Gastroesophageal sphincter (tissue), 4 donors: ENCODE measurements at regions not wholly inside any gene's neighbourhood (a gene's known extent, or its start where the extent isn't known, plus 50 kb on each side); places are given as distances from the start of the nearest gene placed in this dataset.

Source experiments
- ATAC-seq: fragments of 150-250 bp; one replicate; pipeline ENCODE4 v1.9.1; 2016; ENCODE audit warnings: mild to moderate bottlenecking, moderate library complexity
- H3K27ac ChIP-seq, 4 donors: fragments of 200-600 bp; sonication (generic) in 3 of 4; 1 replicate in 3 of 4; 2 replicates in 1 of 4; pipeline ENCODE4 v1.5.1; 2016 to 2019
- H3K27me3 ChIP-seq: fragments of 200-600 bp; sonication (generic); one replicate; pipeline ENCODE4 v1.5.1; 2019
- H3K36me3 ChIP-seq, 2 donors: fragments of 200-600 bp; sonication (generic); one replicate each; pipeline ENCODE4 v1.5.1; 2019; ENCODE audit warnings: control low read depth in 1 of 2
- H3K4me1 ChIP-seq, 3 donors: fragments of 200-600 bp; sonication (generic); 1 replicate in 2 of 3; 2 replicates in 1 of 3; pipeline ENCODE4 v1.5.1; 2016 to 2019; ENCODE audit warnings: control low read depth in 2 of 3
- H3K4me3 ChIP-seq, 2 donors: fragments of 200-600 bp; sonication (generic); one replicate each; pipeline ENCODE4 v1.5.1; 2019; ENCODE audit warnings: mild to moderate bottlenecking in 1 of 2, moderate library complexity in 1 of 2
- H3K9me3 ChIP-seq, 3 donors: fragments of 200-600 bp; sonication (generic); one replicate each; pipeline ENCODE4 v1.5.1; 2017 to 2019; ENCODE audit warnings: control low read depth in 2 of 3
- EP300 ChIP-seq: sonication (generic); formaldehyde crosslinking; IDR thresholded peaks from one replicate; pipeline ENCODE4 v1.6.1; 2017; ENCODE audit warnings: antibody characterized with exemption, mild to moderate bottlenecking
- POLR2A ChIP-seq, 2 donors: fragments of 450-650 bp; IDR thresholded peaks; one replicate each; pipeline ENCODE4 v1.6.1; 2017; ENCODE audit warnings: antibody characterized with exemption in 2 of 2, mild to moderate bottlenecking in 2 of 2, moderate library complexity in 1 of 2
- POLR2AphosphoS5 ChIP-seq: sonication (generic); formaldehyde crosslinking; IDR thresholded peaks from one replicate; pipeline ENCODE4 v1.6.1; 2017; ENCODE audit warnings: antibody characterized with exemption
- WGBS, 2 donors: methylation state at CpG; one replicate each; pipeline ENCODE4 v1.1.5; 2018; ENCODE audit warnings: low coverage in 1 of 2; 5-methylcytosine and 5-hydroxymethylcytosine counted together
- TF ChIP-seq, protein P1 (sequence below), 4 experiments: fragments of 200-600 bp in 2 of 4; fragments of 450-650 bp in 2 of 4; sonication (generic) in 1 of 4; IDR thresholded peaks; one replicate each; pipeline ENCODE4 v1.5.1; 2017 to 2019; ENCODE audit warnings: antibody characterized with exemption in 4 of 4, mild to moderate bottlenecking in 2 of 4, moderate library complexity in 2 of 4

DNA sequence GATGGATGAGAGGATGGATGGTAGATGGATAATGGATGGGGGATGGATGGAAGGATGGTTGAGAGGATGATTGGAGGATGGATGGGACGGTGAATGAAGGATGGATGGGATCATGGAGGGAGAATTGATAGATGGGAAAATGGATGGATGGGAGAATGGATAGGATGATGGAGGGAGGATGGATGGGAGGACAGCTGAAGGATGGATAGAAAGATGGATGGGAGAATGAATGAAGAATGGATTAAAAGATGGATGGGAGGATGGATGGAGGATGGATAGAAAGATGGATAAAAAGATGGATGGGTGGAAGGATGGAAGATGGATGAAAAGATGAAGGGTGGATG lies 218.3 kb upstream of the IER5L start:
- Histone ChIP-seq H3K27me3 (no peaks in the 10 kb centered on the region), H3K4me1 (peaks cover 0 to 4% (median 0%) of the 10 kb centered on the region in 3 donors), H3K36me3 (no peaks in the 10 kb centered on the region), H3K27ac (no peak overlapping the region), H3K4me3 (no peak overlapping the region), H3K9me3 (no peaks in the 10 kb centered on the region)
- ATAC-seq: no peak
- 58% methylated on average over 1 of the region's 1 CpG for WGBS, 2 donors
- TF ChIP-seq EP300 (no peak), POLR2AphosphoS5 (no peak), POLR2A (IDR thresholded peaks at IDR 0.05) (no peak)
- TF ChIP-seq, protein P1, sequence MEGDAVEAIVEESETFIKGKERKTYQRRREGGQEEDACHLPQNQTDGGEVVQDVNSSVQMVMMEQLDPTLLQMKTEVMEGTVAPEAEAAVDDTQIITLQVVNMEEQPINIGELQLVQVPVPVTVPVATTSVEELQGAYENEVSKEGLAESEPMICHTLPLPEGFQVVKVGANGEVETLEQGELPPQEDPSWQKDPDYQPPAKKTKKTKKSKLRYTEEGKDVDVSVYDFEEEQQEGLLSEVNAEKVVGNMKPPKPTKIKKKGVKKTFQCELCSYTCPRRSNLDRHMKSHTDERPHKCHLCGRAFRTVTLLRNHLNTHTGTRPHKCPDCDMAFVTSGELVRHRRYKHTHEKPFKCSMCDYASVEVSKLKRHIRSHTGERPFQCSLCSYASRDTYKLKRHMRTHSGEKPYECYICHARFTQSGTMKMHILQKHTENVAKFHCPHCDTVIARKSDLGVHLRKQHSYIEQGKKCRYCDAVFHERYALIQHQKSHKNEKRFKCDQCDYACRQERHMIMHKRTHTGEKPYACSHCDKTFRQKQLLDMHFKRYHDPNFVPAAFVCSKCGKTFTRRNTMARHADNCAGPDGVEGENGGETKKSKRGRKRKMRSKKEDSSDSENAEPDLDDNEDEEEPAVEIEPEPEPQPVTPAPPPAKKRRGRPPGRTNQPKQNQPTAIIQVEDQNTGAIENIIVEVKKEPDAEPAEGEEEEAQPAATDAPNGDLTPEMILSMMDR (IDR thresholded peaks at IDR 0.05): no peak

DNA sequence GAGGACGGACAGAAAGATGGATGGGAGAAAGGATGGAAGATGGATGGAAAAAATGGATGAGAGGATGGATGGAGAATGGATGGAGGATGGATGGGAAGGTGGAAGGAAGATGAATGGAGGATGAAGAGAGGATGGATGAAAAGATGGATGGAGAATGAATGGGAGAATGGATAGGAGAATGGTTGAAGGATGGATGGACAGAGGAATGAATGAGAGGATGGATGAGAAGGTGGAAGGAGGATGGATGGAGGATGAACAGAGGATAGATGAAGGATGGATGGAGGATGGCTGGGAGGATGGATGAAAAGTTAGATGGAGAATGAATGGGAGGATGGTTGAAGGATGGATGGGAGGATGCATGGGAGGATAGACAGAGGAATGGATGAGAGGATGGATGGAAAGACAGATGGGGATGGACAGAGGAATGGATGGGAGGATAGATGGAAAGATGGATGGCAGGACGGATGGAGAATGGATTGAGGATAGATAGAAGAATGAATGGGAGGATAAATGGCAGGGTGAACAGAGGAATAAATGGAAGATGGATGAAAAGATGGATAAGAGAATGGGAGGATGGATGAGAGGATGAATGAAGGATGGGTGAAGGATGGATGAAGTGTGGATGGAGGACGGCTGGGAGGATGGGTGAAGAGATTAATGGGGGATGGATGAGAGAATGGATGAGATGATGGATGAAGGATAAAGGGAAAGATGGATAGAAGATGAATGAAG lies 217.7 kb upstream of the IER5L start:
- no peak overlapping the region for H3K27ac ChIP-seq
- no peaks in the 10 kb centered on the region for H3K4me1 ChIP-seq
- no peak overlapping the region for H3K4me3 ChIP-seq
- H3K36me3 ChIP-seq: no peaks in the 10 kb centered on the region
- no peak for ATAC-seq
- no peaks in the 10 kb centered on the region for H3K27me3 ChIP-seq
- no peaks in the 10 kb centered on the region for H3K9me3 ChIP-seq
- TF ChIP-seq EP300: no peak
- TF ChIP-seq, protein P1 (IDR thresholded peaks at IDR 0.05): no peak
- TF ChIP-seq POLR2AphosphoS5: no peak
- TF ChIP-seq POLR2A (IDR thresholded peaks at IDR 0.05): no peak
- 71 to 86% methylated on average over 3 of the region's 3 CpGs for WGBS, 2 donors

DNA sequence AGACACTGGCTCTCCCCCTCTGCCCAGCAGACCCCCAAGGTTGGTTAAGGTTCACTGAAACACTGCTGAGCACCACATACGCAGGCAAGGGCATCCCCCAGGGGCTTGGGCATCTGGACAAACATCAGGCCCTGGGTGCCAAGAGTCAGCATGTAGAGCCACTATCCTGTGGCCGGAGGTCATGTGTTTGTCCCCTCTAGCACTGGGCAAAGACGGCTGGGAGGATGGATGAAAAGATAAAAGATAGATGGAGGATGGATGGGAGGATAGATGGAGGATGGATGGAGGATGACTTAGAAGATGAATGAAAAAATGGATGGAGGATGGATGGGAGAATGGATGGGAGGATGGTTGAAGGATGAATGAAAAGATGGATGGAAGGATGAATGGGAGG lies 216.8 kb upstream of the IER5L start:
- H3K36me3 ChIP-seq: no peaks in the 10 kb centered on the region
- 67 to 89% methylated on average over 1 to 3 of the region's 3 CpGs for WGBS, 2 donors
- H3K27ac ChIP-seq: no peak overlapping the region
- TF ChIP-seq POLR2AphosphoS5: no peak
- no peak for TF ChIP-seq EP300
- TF ChIP-seq POLR2A (IDR thresholded peaks at IDR 0.05): no peak
- TF ChIP-seq, protein P1 (IDR thresholded peaks at IDR 0.05): no peak
- no peaks in the 10 kb centered on the region for H3K27me3 ChIP-seq
- no peak for ATAC-seq
- H3K4me3 ChIP-seq: no peak overlapping the region
- no peaks in the 10 kb centered on the region for H3K4me1 ChIP-seq
- H3K9me3 ChIP-seq: no peaks in the 10 kb centered on the region

DNA sequence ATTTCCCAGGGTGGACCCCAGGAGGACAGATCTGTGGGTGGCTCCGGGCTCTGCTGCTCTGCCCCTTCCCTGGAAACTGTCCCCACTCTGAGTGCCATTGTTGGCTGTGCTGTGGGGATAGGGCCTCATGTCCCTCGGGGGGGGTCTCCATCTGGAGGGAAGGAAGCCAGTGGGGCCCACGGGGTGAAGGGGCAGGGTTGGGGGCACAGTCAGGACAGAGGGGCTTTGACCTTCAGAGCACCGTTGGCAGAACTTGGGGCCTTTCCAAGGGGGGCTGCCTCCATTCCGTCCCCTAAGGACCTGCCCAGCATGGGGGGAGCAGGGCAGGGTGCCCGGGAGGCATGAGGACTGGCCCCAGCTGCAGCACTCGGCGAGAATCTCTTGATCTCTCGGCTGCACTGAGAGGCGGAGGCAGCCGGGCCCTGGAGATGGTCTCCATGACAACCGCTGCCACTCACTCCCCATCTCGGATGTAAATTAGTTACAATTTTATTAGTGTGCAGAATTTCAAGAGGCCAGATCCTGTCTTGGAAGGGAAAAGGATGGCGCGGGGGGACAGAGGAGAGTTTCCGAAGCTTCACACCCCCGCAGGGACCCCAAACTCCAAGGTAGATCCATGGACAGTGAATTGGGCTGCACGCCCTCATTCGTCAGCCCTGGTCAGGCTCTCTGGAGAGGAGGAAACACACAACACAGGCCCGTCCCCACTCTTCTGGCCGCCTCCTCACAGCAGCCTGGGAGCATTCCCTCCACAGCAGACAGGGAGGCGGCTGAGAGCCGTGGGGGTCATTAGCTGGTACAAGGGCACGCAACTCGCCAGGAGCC lies 216.2 kb upstream of the IER5L start:
- Histone ChIP-seq H3K9me3 (no peaks in the 10 kb centered on the region), H3K4me1 (no peaks in the 10 kb centered on the region), H3K36me3 (no peaks in the 10 kb centered on the region), H3K27me3 (no peaks in the 10 kb centered on the region), H3K27ac (no peak overlapping the region), H3K4me3 (no peak overlapping the region)
- ATAC-seq: no peak
- 40% methylated on average over 1 of the region's 25 CpGs; no CpG with 5 or more reads in 1 of the 2 donors for WGBS, 2 donors
- TF ChIP-seq EP300: no peak
- no peak for TF ChIP-seq POLR2AphosphoS5
- TF ChIP-seq POLR2A (IDR thresholded peaks at IDR 0.05): no peak
- TF ChIP-seq, protein P1 (IDR thresholded peaks at IDR 0.05): no peak
